Sigmoid colon (tissue), 6 donors: ENCODE measurements at regions not wholly inside any gene's neighbourhood (a gene's known extent, or its start where the extent isn't known, plus 50 kb on each side); places are given as distances from the start of the nearest gene placed in this dataset.
"Not testable (repeated sequence)": the region's sequence is repeated elsewhere in the genome, so short reads cannot be mapped to it uniquely, and the experiment has no call there.

ENCODE experiments used
- DNase-seq: peaks from one replicate; pipeline ENCODE4 v3.0.0-alpha.2; 2019
- H3K27ac ChIP-seq, 4 donors: fragments of 200-600 bp; sonication (generic); one replicate each; pipeline ENCODE4 v1.5.1; 2016 to 2019; ENCODE audit warnings: mild to moderate bottlenecking in 1 of 4
- H3K27me3 ChIP-seq, 3 donors: fragments of 200-600 bp; sonication (generic); one replicate each; pipeline ENCODE4 v1.5.1; 2019; ENCODE audit warnings: mild to moderate bottlenecking in 1 of 3
- H3K36me3 ChIP-seq, 4 donors: fragments of 200-600 bp; sonication (generic); one replicate each; pipeline ENCODE4 v1.5.1; 2016 to 2019
- H3K4me1 ChIP-seq, 4 donors: fragments of 200-600 bp; sonication (generic); one replicate each; pipeline ENCODE4 v1.5.1; 2017 to 2019
- H3K4me3 ChIP-seq, 4 donors: fragments of 200-600 bp; sonication (generic); one replicate each; pipeline ENCODE4 v1.5.1; 2017 to 2019; ENCODE audit warnings: mild to moderate bottlenecking in 2 of 4, moderate library complexity in 1 of 4
- H3K9me3 ChIP-seq, 4 donors: fragments of 200-600 bp in 3 of 4; sonication (generic) in 3 of 4; one replicate each; pipeline versions ENCODE4 v1.5.1 to v1.6.1; 2013 to 2019
- CTCF ChIP-seq, 4 experiments: fragments of 450-650 bp in 3 of 4; fragments of 200-600 bp in 1 of 4; IDR thresholded peaks; one replicate each; pipeline ENCODE4 v1.5.1; 2016 to 2019; ENCODE audit warnings: antibody characterized with exemption in 4 of 4, mild to moderate bottlenecking in 3 of 4, moderate library complexity in 2 of 4
- EP300 ChIP-seq, 4 donors: sonication (generic); formaldehyde crosslinking; IDR thresholded peaks; one replicate each; pipeline ENCODE4 v1.6.1; 2017; ENCODE audit warnings: antibody characterized with exemption in 4 of 4
- POLR2A ChIP-seq, 2 donors: fragments of 450-650 bp; IDR thresholded peaks; one replicate each; pipeline ENCODE4 v1.6.1; 2016; ENCODE audit warnings: antibody characterized with exemption in 2 of 2, mild to moderate bottlenecking in 2 of 2, moderate library complexity in 2 of 2
- POLR2AphosphoS5 ChIP-seq, 4 donors: sonication (generic); formaldehyde crosslinking; IDR thresholded peaks; one replicate each; pipeline ENCODE4 v1.6.1; 2017; ENCODE audit warnings: antibody characterized with exemption in 4 of 4
- WGBS, 2 donors: extraction: QIAGEN DNeasy Blood & Tissue Kit; methylation state at CpG; one replicate each; pipeline ENCODE4 v1.1.7; 2013; 5-methylcytosine and 5-hydroxymethylcytosine counted together
- intact Hi-C: fragments of 100-400 bp; cut with DNase I; formaldehyde crosslinking; loops from one replicate; pipeline ENCODE4 v1.15.1; 2023
- small RNA-seq, 3 donors: library from RNA; depleted of rRNA; stranded (forward); fragments of <200 nt; gene quantifications; one replicate each; pipeline ENCODE3, GENCODE V24; 2016
- donor health status: healthy with polysubstance abuse.
- donor health status: healthy.

GRCh38 chr12:25311506-25311905 lies 60.8 kb upstream of the KRAS start:
- no peak for DNase-seq
- no peaks in the 10 kb centered on the region for H3K27me3 ChIP-seq
- intact Hi-C loops: no loop called here
- 79 to 96% methylated on average over 3 of the region's 3 CpGs for WGBS, 2 donors
- H3K27ac ChIP-seq: no peak overlapping the region
- no peak for TF ChIP-seq POLR2A (IDR thresholded peaks at IDR 0.05)
- H3K4me3 ChIP-seq: no peak overlapping the region
- no peaks in the 10 kb centered on the region for H3K9me3 ChIP-seq
- H3K4me1 ChIP-seq: no peaks in the 10 kb centered on the region
- no peaks in the 10 kb centered on the region for H3K36me3 ChIP-seq

GRCh38 chr12:25310071-25310470 lies 59.3 kb upstream of the KRAS start:
- H3K4me3 ChIP-seq, H3K4me1 ChIP-seq, intact Hi-C loops, DNase-seq, H3K27me3 ChIP-seq, H3K36me3 ChIP-seq, H3K9me3 ChIP-seq, H3K27ac ChIP-seq: not testable (repeated sequence)
- 97 to 98% methylated on average over 2 of the region's 2 CpGs for WGBS, 2 donors

GRCh38 chr12:25308756-25309155 lies 58.0 kb upstream of the KRAS start:
- intact Hi-C loops: no loop called here
- DNase-seq: no peak
- Histone ChIP-seq H3K36me3 (no peaks in the 10 kb centered on the region), H3K4me1 (no peaks in the 10 kb centered on the region), H3K9me3 (no peaks in the 10 kb centered on the region), H3K27me3 (no peaks in the 10 kb centered on the region), H3K4me3 (no peak overlapping the region), H3K27ac (no peak overlapping the region)
- WGBS, 2 donors: 91 to 96% methylated on average over 1 of the region's 1 CpG
- TF ChIP-seq CTCF (IDR thresholded peaks at IDR 0.05) (no peak), POLR2A (IDR thresholded peaks at IDR 0.05) (no peak), POLR2AphosphoS5 (IDR thresholded peaks at IDR 0.05) (no peak), EP300 (IDR thresholded peaks at IDR 0.05) (no peak)

- H3K27ac ChIP-seq: no peak overlapping the region
- peaks cover 0 to 3% (median 0%) of the 10 kb centered on the region in 4 donors for H3K4me1 ChIP-seq
- 73 to 74% methylated on average over 1 of the region's 1 CpG for WGBS, 2 donors
- H3K4me3 ChIP-seq: no peak overlapping the region
- DNase-seq: no peak
- intact Hi-C loops: no loop called here
- no peaks in the 10 kb centered on the region for H3K27me3 ChIP-seq
- TF ChIP-seq POLR2AphosphoS5 (IDR thresholded peaks at IDR 0.05) (no peak), EP300 (IDR thresholded peaks at IDR 0.05) (no peak), POLR2A (IDR thresholded peaks at IDR 0.05) (no peak)
- no peaks in the 10 kb centered on the region for H3K36me3 ChIP-seq
- no peaks in the 10 kb centered on the region for H3K9me3 ChIP-seq
Observed at GRCh38 chr12:25307818-25308217, 57.1 kb upstream of the KRAS start.

- H3K36me3 ChIP-seq: no peaks in the 10 kb centered on the region
- intact Hi-C loops: no loop called here
- WGBS, 2 donors: 78 to 96% methylated on average over 3 of the region's 3 CpGs
- peaks cover 0 to 3% (median 0%) of the 10 kb centered on the region in 4 donors for H3K4me1 ChIP-seq
- H3K27ac ChIP-seq: no peak overlapping the region
- no peak for TF ChIP-seq POLR2A (IDR thresholded peaks at IDR 0.05)
- TF ChIP-seq EP300 (IDR thresholded peaks at IDR 0.05): no peak
- TF ChIP-seq CTCF (IDR thresholded peaks at IDR 0.05): no peak
- TF ChIP-seq POLR2AphosphoS5 (IDR thresholded peaks at IDR 0.05): no peak
- no peaks in the 10 kb centered on the region for H3K27me3 ChIP-seq
- DNase-seq: no peak
- H3K9me3 ChIP-seq: no peaks in the 10 kb centered on the region
- H3K4me3 ChIP-seq: no peak overlapping the region
Observed at GRCh38 chr12:25301798-25302197, 51.1 kb upstream of the KRAS start.

Small RNAs in the stretch of these regions (small RNA-seq; reads per million reads assigned to genes)
- gene AC092451.1 (0 reads per million in 3 donors), gene RNU4-67P (0 reads per million in 3 donors)
